ENCODE measurements at regions not wholly inside any gene's neighbourhood (a gene's known extent, or its start where the extent isn't known, plus 50 kb on each side); places are given as distances from the start of the nearest gene placed in this dataset.

GRCh38 chr1:170800812-170801211 is 134.5 kb upstream of the MROH9 start:
- 100% methylated on average over 1 of the region's 6 CpGs; no CpG with 5 or more reads in 1 of the 2 experiments for WGBS, 2 experiments (ENCODE audit: extremely low coverage in 2 of 2, insufficient read length in 1 of 2)
- CTCF ChIA-PET, result no interaction called here
- Histone ChIP-seq H3K4me1 (ENCODE audit: control insufficient read depth, insufficient read depth, low read length) (peaks cover 2% of the 10 kb centered on the region; the same call in 1 of the 2 replicates), H3K4me3 (ENCODE audit: insufficient read depth, low read depth, low read length) (no peak overlapping the region), H3K9ac (ENCODE audit: low read depth, low read length) (no peak overlapping the region), H3K23ac (ENCODE audit: low read depth, low read length) (no peak overlapping the region), H3K27me3 (ENCODE audit: control insufficient read depth, insufficient read depth, low read length) (no peaks in the 10 kb centered on the region), H2BK15ac (ENCODE audit: low read depth, low read length) (no peak overlapping the region), H3K14ac (replicated peaks; ENCODE audit: low read depth, low read length) (no peak overlapping the region), H2BK5ac (ENCODE audit: low read depth, low read length, poor library complexity, severe bottlenecking) (no peak overlapping the region), H3K9me3 (ENCODE audit: control insufficient read depth, insufficient read depth, low read length) (no peaks in the 10 kb centered on the region), H2AK9ac (replicated peaks; ENCODE audit: low read depth, low read length, poor library complexity) (no peak overlapping the region), H3K4ac (ENCODE audit: low read depth, low read length) (no peak overlapping the region), H3K27ac (ENCODE audit: insufficient read depth, low read length) (no peak overlapping the region), H2BK120ac (ENCODE audit: low read depth, low read length) (no peak overlapping the region), H2AK5ac (ENCODE audit: low read depth, low read length) (no peak overlapping the region), H3K36me3 (ENCODE audit: control insufficient read depth, insufficient read depth, low read length) (no peaks in the 10 kb centered on the region), H3K4me2 (ENCODE audit: low read depth, low read length) (no peak overlapping the region), H4K8ac (ENCODE audit: low read depth in 2 of 2, low read length in 2 of 2) (no peak overlapping the region), H3K79me1 (ENCODE audit: low read depth in 1 of 2, low read length in 2 of 2) (no peaks in the 10 kb centered on the region), H4K20me1 (ENCODE audit: insufficient read depth, low read length) (no peaks in the 10 kb centered on the region), H3K18ac (ENCODE audit: low read depth, low read length) (no peak overlapping the region), H3K56ac (ENCODE audit: extremely low read depth, insufficient read depth, low read length) (no peak overlapping the region), H3K9me1 (ENCODE audit: insufficient read depth, low read length) (no peaks in the 10 kb centered on the region), H4K5ac (ENCODE audit: low read depth, low read length) (no peak overlapping the region), H4K91ac (ENCODE audit: insufficient read depth, low read depth, low read length) (no peak overlapping the region), H2AFZ (replicated peaks; ENCODE audit: low read length, poor library complexity) (no peak overlapping the region), H2BK20ac (ENCODE audit: low read depth, low read length) (no peak overlapping the region)
- DNase-seq (no peak), ATAC-seq (ENCODE audit: low read depth) (no peak)
- in situ Hi-C loops (cut with MboI; ENCODE audit: low sequenced_read_pairs), result no loop called here
- TF ChIP-seq RAD21 (IDR thresholded peaks at IDR 0.05; ENCODE audit: low read length), result no peak
- TF ChIP-seq ELK1 (IDR thresholded peaks at IDR 0.05; ENCODE audit: borderline replicate concordance, low read depth, low read length), result no peak
- no peak for TF ChIP-seq NFE2L2 (IDR thresholded peaks at IDR 0.05; ENCODE audit: low read depth, low read length)
- no peak for TF ChIP-seq CEBPB (IDR thresholded peaks at IDR 0.05; ENCODE audit: low read depth, low read length)
- TF ChIP-seq, protein P1, sequence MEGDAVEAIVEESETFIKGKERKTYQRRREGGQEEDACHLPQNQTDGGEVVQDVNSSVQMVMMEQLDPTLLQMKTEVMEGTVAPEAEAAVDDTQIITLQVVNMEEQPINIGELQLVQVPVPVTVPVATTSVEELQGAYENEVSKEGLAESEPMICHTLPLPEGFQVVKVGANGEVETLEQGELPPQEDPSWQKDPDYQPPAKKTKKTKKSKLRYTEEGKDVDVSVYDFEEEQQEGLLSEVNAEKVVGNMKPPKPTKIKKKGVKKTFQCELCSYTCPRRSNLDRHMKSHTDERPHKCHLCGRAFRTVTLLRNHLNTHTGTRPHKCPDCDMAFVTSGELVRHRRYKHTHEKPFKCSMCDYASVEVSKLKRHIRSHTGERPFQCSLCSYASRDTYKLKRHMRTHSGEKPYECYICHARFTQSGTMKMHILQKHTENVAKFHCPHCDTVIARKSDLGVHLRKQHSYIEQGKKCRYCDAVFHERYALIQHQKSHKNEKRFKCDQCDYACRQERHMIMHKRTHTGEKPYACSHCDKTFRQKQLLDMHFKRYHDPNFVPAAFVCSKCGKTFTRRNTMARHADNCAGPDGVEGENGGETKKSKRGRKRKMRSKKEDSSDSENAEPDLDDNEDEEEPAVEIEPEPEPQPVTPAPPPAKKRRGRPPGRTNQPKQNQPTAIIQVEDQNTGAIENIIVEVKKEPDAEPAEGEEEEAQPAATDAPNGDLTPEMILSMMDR (conservative IDR thresholded peaks at IDR 0.05; ENCODE audit: low read depth, low read length), result no peak
- no peak for TF ChIP-seq USF2 (IDR thresholded peaks at IDR 0.05; ENCODE audit: low read depth, low read length)
- no peak for TF ChIP-seq SMC3 (IDR thresholded peaks at IDR 0.05; ENCODE audit: low read depth, low read length)
- no peak for TF ChIP-seq CHD1 (IDR thresholded peaks at IDR 0.05; ENCODE audit: low read depth, low read length)
- no peak for TF ChIP-seq MXI1 (IDR thresholded peaks at IDR 0.05; ENCODE audit: borderline replicate concordance, low read depth, low read length)
- no peak for TF ChIP-seq MAFK (IDR thresholded peaks at IDR 0.05; ENCODE audit: low read depth, low read length)
- TF ChIP-seq RFX5 (IDR thresholded peaks at IDR 0.05; ENCODE audit: low read depth, low read length), result no peak
- no peak for TF ChIP-seq POLR2A (IDR thresholded peaks at IDR 0.05; ENCODE audit: low read depth, low read length)
- TF ChIP-seq RCOR1 (IDR thresholded peaks at IDR 0.05; ENCODE audit: insufficient replicate concordance, low read length), result no peak
- no peak for TF ChIP-seq FOS (IDR thresholded peaks at IDR 0.05; ENCODE audit: low read depth, low read length)
- dilution Hi-C loops (cut with HindIII; ENCODE audit: low sequenced_read_pairs, unreplicated experiment), result no loop called here
- POLR2A ChIA-PET (ENCODE audit: unreplicated experiment), result no interaction called here
- BruUV-seq (replicated peaks), result no TSS peak
- intact Hi-C loops (cut with micrococcal nuclease), result no loop called here
